Retinal pigment epithelial cell (primary cell): ENCODE measurements at regions not wholly inside any gene's neighbourhood (a gene's known extent, or its start where the extent isn't known, plus 50 kb on each side); places are given as distances from the start of the nearest gene placed in this dataset.

Experiments used
- DNase-seq: peaks from one replicate; pipeline ENCODE4 v3.0.0-alpha.2; 2010; ENCODE audit warnings: low read depth
- H3K4me3 ChIP-seq: 2 replicates; pipeline ENCODE4 v1.5.1; 2011; ENCODE audit warnings: mild to moderate bottlenecking, low read length, control low read depth, moderate library complexity
- CTCF ChIP-seq: conservative IDR thresholded peaks from 2 replicates; pipeline ENCODE4 v1.5.1; 2011; ENCODE audit warnings: low read depth, low read length, control low read depth, inconsistent platforms

- no peak overlapping the region for H3K4me3 ChIP-seq
- DNase-seq: no peak
- TF ChIP-seq CTCF: no peak
Measured at GRCh38 chr2:45123065-45123464, 113.8 kb upstream of the SIX2 start.

GRCh38 chr2:45121236-45121927 lies 112.1 kb upstream of the SIX2 start:
- no peak for DNase-seq
- no peak for TF ChIP-seq CTCF
- H3K4me3 ChIP-seq: no peak overlapping the region

GRCh38 chr2:45120546-45120945 lies 111.3 kb upstream of the SIX2 start:
- H3K4me3 ChIP-seq: no peak overlapping the region
- no peak for TF ChIP-seq CTCF
- no peak for DNase-seq

- no peak overlapping the region for H3K4me3 ChIP-seq
- peak; percentile 25 for DNase-seq
- TF ChIP-seq CTCF: no peak
Measured at GRCh38 chr2:45119855-45120254, 110.6 kb upstream of the SIX2 start.

- DNase-seq: no peak
- no peak for TF ChIP-seq CTCF
Measured at GRCh38 chr2:45119038-45119437, 109.8 kb upstream of the SIX2 start.

GRCh38 chr2:45117383-45117782 lies 108.1 kb upstream of the SIX2 start:
- no peak for TF ChIP-seq CTCF
- no peak for DNase-seq
- no peak overlapping the region for H3K4me3 ChIP-seq

More at GRCh38 chr2:45119038-45119437, 109.8 kb upstream of the SIX2 start:
- no peak overlapping the region for H3K4me3 ChIP-seq

- TF ChIP-seq CTCF: no peak
- no peak for DNase-seq
- H3K4me3 ChIP-seq: no peak overlapping the region
Measured at GRCh38 chr2:45115181-45115580, 105.9 kb upstream of the SIX2 start.
